Naive thymus-derived CD4-positive, alpha-beta T cell (primary cell): ENCODE measurements at regions not wholly inside any gene's neighbourhood (a gene's known extent, or its start where the extent isn't known, plus 50 kb on each side); places are given as distances from the start of the nearest gene placed in this dataset.

Experiments used
- ATAC-seq: fragments of 150-1000 bp; cut with Tn5 transposase; 2 replicates; pipeline ENCODE4 v1.10.0; 2021; ENCODE audit warnings: mild to moderate bottlenecking, moderate library complexity
- CTCF ChIA-PET: fragments of 350-600 bp; sonication (Branson Sonifier 250); formaldehyde crosslinking; loops from one replicate; lab custom pipeline; 2021; ENCODE audit warnings: antibody characterized with exemption; lab: Charles Lee
- POLR2A ChIA-PET: fragments of 350-600 bp; sonication (Branson Sonifier 250); formaldehyde crosslinking; loops from one replicate; lab custom pipeline; 2021; ENCODE audit warnings: antibody characterized with exemption, inconsistent platforms; lab: Charles Lee
- DNase-seq, 9 donors: peaks; one replicate each; pipeline versions ENCODE4 v3.0.0 to v3.0.0-alpha.2; 2020 to 2022; ENCODE audit warnings: mixed read lengths in 1 of 9
- H3K27ac ChIP-seq: one replicate; pipeline ENCODE4 v1.7.0; 2013; ENCODE audit warnings: mild to moderate bottlenecking, low read depth, low read length, moderate library complexity
- H3K27me3 ChIP-seq, 2 donors: one replicate each; pipeline ENCODE4 v1.7.0; 2013; ENCODE audit warnings: low read length in 2 of 2, mild to moderate bottlenecking in 2 of 2, moderate library complexity in 2 of 2; ENCODE audit not compliant: control insufficient read depth in 2 of 2, insufficient read depth in 2 of 2
- H3K36me3 ChIP-seq, 3 experiments: 1 replicate in 2 of 3; 2 replicates in 1 of 3; pipeline ENCODE4 v1.7.0; 2013; ENCODE audit warnings: low read length in 3 of 3, mild to moderate bottlenecking in 3 of 3, moderate library complexity in 1 of 3; ENCODE audit not compliant: insufficient read depth in 3 of 3, control insufficient read depth in 2 of 3
- H3K4me1 ChIP-seq, 2 donors: one replicate each; pipeline ENCODE4 v1.7.0; 2013; ENCODE audit warnings: low read length in 2 of 2, mild to moderate bottlenecking in 2 of 2, moderate library complexity in 1 of 2; ENCODE audit not compliant: control insufficient read depth in 2 of 2, insufficient read depth in 2 of 2
- H3K4me3 ChIP-seq: 2 replicates; pipeline ENCODE4 v1.7.0; 2013; ENCODE audit warnings: mild to moderate bottlenecking, low read length
- H3K9me3 ChIP-seq, 3 experiments: 1 replicate in 2 of 3; 2 replicates in 1 of 3; pipeline ENCODE4 v1.7.0; 2013; ENCODE audit warnings: low read length in 3 of 3; ENCODE audit not compliant: control insufficient read depth in 2 of 3
- H3K27ac Mint-ChIP-seq, 9 donors: one replicate each; pipeline ENCODE4 v1.8.0; 2020 to 2022; ENCODE audit warnings: mixed read lengths in 9 of 9, mild to moderate bottlenecking in 8 of 9, moderate library complexity in 5 of 9, inconsistent platforms in 2 of 9
- H3K27me3 Mint-ChIP-seq, 5 donors: one replicate each; pipeline ENCODE4 v1.8.0; 2021 to 2022; ENCODE audit warnings: mixed read lengths in 5 of 5, mild to moderate bottlenecking in 1 of 5
- H3K36me3 Mint-ChIP-seq, 5 donors: one replicate each; pipeline ENCODE4 v1.8.0; 2020 to 2022; ENCODE audit warnings: mixed read lengths in 5 of 5, mild to moderate bottlenecking in 3 of 5, inconsistent platforms in 1 of 5
- H3K4me1 Mint-ChIP-seq, 7 donors: one replicate each; pipeline ENCODE4 v1.8.0; 2020 to 2022; ENCODE audit warnings: mixed read lengths in 7 of 7, mild to moderate bottlenecking in 3 of 7, inconsistent platforms in 1 of 7
- H3K4me3 Mint-ChIP-seq, 10 donors: one replicate each; pipeline ENCODE4 v1.8.0; 2020 to 2022; ENCODE audit warnings: mild to moderate bottlenecking in 10 of 10, mixed read lengths in 10 of 10, moderate library complexity in 6 of 10, inconsistent platforms in 2 of 10
- H3K9me3 Mint-ChIP-seq, 11 donors: one replicate each; pipeline ENCODE4 v1.8.0; 2020 to 2022; ENCODE audit warnings: mixed read lengths in 11 of 11, mild to moderate bottlenecking in 4 of 11, inconsistent platforms in 1 of 11, moderate library complexity in 1 of 11
- intact Hi-C, 2 donors: fragments of 100-400 bp; cut with micrococcal nuclease; formaldehyde crosslinking; loops; one replicate each; pipeline ENCODE4 v1.15.1; 2023

- Mint-ChIP-seq H3K36me3 (no peaks in the 10 kb centered on the region), H3K9me3 (peaks cover 0 to 13% (median 2%) of the 10 kb centered on the region in 11 donors), H3K27ac (no peak overlapping the region), H3K27me3 (no peaks in the 10 kb centered on the region), H3K4me3 (no peak overlapping the region), H3K4me1 (no peaks in the 10 kb centered on the region)
- Histone ChIP-seq H3K4me3 (no peak overlapping the region), H3K27ac (no peak overlapping the region), H3K27me3 (no peaks in the 10 kb centered on the region), H3K9me3 (no peaks in the 10 kb centered on the region), H3K36me3 (no peaks in the 10 kb centered on the region), H3K4me1 (no peaks in the 10 kb centered on the region)
- intact Hi-C loops: no loop called here
- ChIA-PET POLR2A (no interaction called here), CTCF (no interaction called here)
- ATAC-seq (no peak), DNase-seq (no peak)
Measured at GRCh38 chr1:106447466-106447865, 609.0 kb upstream of the PRMT6 start.

GRCh38 chr1:106456832-106457231, 599.6 kb upstream of the PRMT6 start:
- no peaks in the 10 kb centered on the region for H3K36me3 Mint-ChIP-seq
- Histone ChIP-seq H3K27me3 (no peaks in the 10 kb centered on the region), H3K9me3 (no peaks in the 10 kb centered on the region), H3K27ac (no peak overlapping the region), H3K4me1 (no peaks in the 10 kb centered on the region), H3K36me3 (no peaks in the 10 kb centered on the region), H3K4me3 (no peak overlapping the region)
- CTCF ChIA-PET: no interaction called here
- DNase-seq (no peak), ATAC-seq (no peak)
- no peaks in the 10 kb centered on the region for H3K4me1 Mint-ChIP-seq
- H3K27ac Mint-ChIP-seq: no peak overlapping the region
- H3K4me3 Mint-ChIP-seq: no peak overlapping the region
- intact Hi-C loops: no loop called here
- H3K9me3 Mint-ChIP-seq: peaks cover 0 to 14% (median 7%) of the 10 kb centered on the region in 11 donors
- POLR2A ChIA-PET: no interaction called here
- H3K27me3 Mint-ChIP-seq: no peaks in the 10 kb centered on the region

- no peak for ATAC-seq
- no peaks in the 10 kb centered on the region for H3K4me1 Mint-ChIP-seq
- POLR2A ChIA-PET: no interaction called here
- CTCF ChIA-PET: no interaction called here
- Histone ChIP-seq H3K27ac (no peak overlapping the region), H3K4me3 (no peak overlapping the region), H3K27me3 (no peaks in the 10 kb centered on the region), H3K9me3 (no peaks in the 10 kb centered on the region), H3K4me1 (no peaks in the 10 kb centered on the region), H3K36me3 (no peaks in the 10 kb centered on the region)
- H3K27ac Mint-ChIP-seq: no peak overlapping the region
- no peak for DNase-seq
- peaks cover 0 to 13% (median 4%) of the 10 kb centered on the region in 11 donors for H3K9me3 Mint-ChIP-seq
- H3K4me3 Mint-ChIP-seq: no peak overlapping the region
- H3K27me3 Mint-ChIP-seq: no peaks in the 10 kb centered on the region
- intact Hi-C loops: no loop called here
- no peaks in the 10 kb centered on the region for H3K36me3 Mint-ChIP-seq
Measured at GRCh38 chr1:106457368-106457767, 599.1 kb upstream of the PRMT6 start.

GRCh38 chr1:106458866-106459265, 597.6 kb upstream of the PRMT6 start:
- no peaks in the 10 kb centered on the region for H3K36me3 ChIP-seq
- DNase-seq: no peak
- Mint-ChIP-seq H3K27me3 (no peaks in the 10 kb centered on the region), H3K9me3 (peaks cover 0 to 10% (median 3%) of the 10 kb centered on the region in 11 donors), H3K4me1 (no peaks in the 10 kb centered on the region), H3K4me3 (no peak overlapping the region), H3K27ac (no peak overlapping the region), H3K36me3 (no peaks in the 10 kb centered on the region)
- intact Hi-C loops: no loop called here
- no peak for ATAC-seq
- H3K9me3 ChIP-seq: no peaks in the 10 kb centered on the region
- ChIA-PET CTCF (no interaction called here), POLR2A (no interaction called here)
- no peaks in the 10 kb centered on the region for H3K27me3 ChIP-seq
- no peak overlapping the region for H3K4me3 ChIP-seq
- H3K27ac ChIP-seq: no peak overlapping the region
- no peaks in the 10 kb centered on the region for H3K4me1 ChIP-seq

GRCh38 chr1:106459418-106459817, 597.1 kb upstream of the PRMT6 start:
- H3K27me3 Mint-ChIP-seq: no peaks in the 10 kb centered on the region
- peaks cover 0 to 10% (median 3%) of the 10 kb centered on the region in 11 donors for H3K9me3 Mint-ChIP-seq
- no peaks in the 10 kb centered on the region for H3K9me3 ChIP-seq
- no peaks in the 10 kb centered on the region for H3K27me3 ChIP-seq
- DNase-seq (no peak), ATAC-seq (no peak)
- no peaks in the 10 kb centered on the region for H3K36me3 ChIP-seq
- ChIA-PET POLR2A (no interaction called here), CTCF (no interaction called here)
- H3K27ac ChIP-seq: no peak overlapping the region
- H3K27ac Mint-ChIP-seq: no peak overlapping the region
- H3K4me3 Mint-ChIP-seq: no peak overlapping the region
- H3K4me3 ChIP-seq: no peak overlapping the region
- H3K36me3 Mint-ChIP-seq: no peaks in the 10 kb centered on the region
- H3K4me1 Mint-ChIP-seq: no peaks in the 10 kb centered on the region
- intact Hi-C loops: no loop called here
- H3K4me1 ChIP-seq: no peaks in the 10 kb centered on the region

GRCh38 chr1:106465666-106466065, 590.8 kb upstream of the PRMT6 start:
- CTCF ChIA-PET: no interaction called here

GRCh38 chr1:106480629-106481028, 575.8 kb upstream of the PRMT6 start:
- H3K9me3 Mint-ChIP-seq: peaks cover 11 to 36% (median 23%) of the 10 kb centered on the region in 11 donors
- POLR2A ChIA-PET: no interaction called here
- DNase-seq (no peak), ATAC-seq (no peak)
- H3K27ac ChIP-seq: no peak overlapping the region
- CTCF ChIA-PET: no interaction called here
- peaks cover 0 to 9% (median 0%) of the 10 kb centered on the region in 5 donors for H3K36me3 Mint-ChIP-seq
- H3K4me1 Mint-ChIP-seq: no peaks in the 10 kb centered on the region
- H3K4me1 ChIP-seq: no peaks in the 10 kb centered on the region
- no peaks in the 10 kb centered on the region for H3K27me3 Mint-ChIP-seq
- peaks cover 0 to 12% (median 7%) of the 10 kb centered on the region in 3 experiments for H3K9me3 ChIP-seq
- no peak overlapping the region for H3K4me3 ChIP-seq
- H3K36me3 ChIP-seq: no peaks in the 10 kb centered on the region
- H3K27ac Mint-ChIP-seq: no peak overlapping the region
- intact Hi-C loops: no loop called here
- H3K27me3 ChIP-seq: no peaks in the 10 kb centered on the region
- H3K4me3 Mint-ChIP-seq: no peak overlapping the region

More at GRCh38 chr1:106465666-106466065, 590.8 kb upstream of the PRMT6 start:
- H3K9me3 ChIP-seq: peaks cover 0 to 11% (median 0%) of the 10 kb centered on the region in 3 experiments
- H3K36me3 Mint-ChIP-seq: no peaks in the 10 kb centered on the region
- peaks cover 5 to 38% (median 11%) of the 10 kb centered on the region in 11 donors for H3K9me3 Mint-ChIP-seq
- no peak for DNase-seq
- no peak overlapping the region for H3K4me3 ChIP-seq
- intact Hi-C loops: no loop called here
- H3K27ac ChIP-seq: no peak overlapping the region
- H3K27me3 Mint-ChIP-seq: no peaks in the 10 kb centered on the region
- POLR2A ChIA-PET: no interaction called here
- no peaks in the 10 kb centered on the region for H3K4me1 ChIP-seq
- H3K27ac Mint-ChIP-seq: no peak overlapping the region
- H3K27me3 ChIP-seq: no peaks in the 10 kb centered on the region
- no peaks in the 10 kb centered on the region for H3K4me1 Mint-ChIP-seq
- no peak overlapping the region for H3K4me3 Mint-ChIP-seq
- no peaks in the 10 kb centered on the region for H3K36me3 ChIP-seq
- ATAC-seq: no peak
